HL-60 (cell line): ENCODE measurements at regions not wholly inside any gene's neighbourhood (a gene's known extent, or its start where the extent isn't known, plus 50 kb on each side); places are given as distances from the start of the nearest gene placed in this dataset.

Source experiments
- GABPA ChIP-seq: IDR thresholded peaks from 2 replicates; pipeline ENCODE4 v1.6.1; 2012; ENCODE audit warnings: low read depth
- POLR2AphosphoS5 ChIP-seq: IDR thresholded peaks from 2 replicates; pipeline ENCODE4 v1.6.1; 2012; ENCODE audit warnings: low read depth
- TF ChIP-seq, protein P1 (sequence below): IDR thresholded peaks from one replicate; pipeline ENCODE4 v1.5.1; 2011; ENCODE audit warnings: low read length, control low read depth, inconsistent platforms; ENCODE audit not compliant: insufficient read depth
- TF ChIP-seq, protein P2 (sequence below): IDR thresholded peaks from 2 replicates; pipeline ENCODE4 v1.6.1; 2012; ENCODE audit warnings: low read depth; ENCODE audit not compliant: insufficient replicate concordance

DNA sequence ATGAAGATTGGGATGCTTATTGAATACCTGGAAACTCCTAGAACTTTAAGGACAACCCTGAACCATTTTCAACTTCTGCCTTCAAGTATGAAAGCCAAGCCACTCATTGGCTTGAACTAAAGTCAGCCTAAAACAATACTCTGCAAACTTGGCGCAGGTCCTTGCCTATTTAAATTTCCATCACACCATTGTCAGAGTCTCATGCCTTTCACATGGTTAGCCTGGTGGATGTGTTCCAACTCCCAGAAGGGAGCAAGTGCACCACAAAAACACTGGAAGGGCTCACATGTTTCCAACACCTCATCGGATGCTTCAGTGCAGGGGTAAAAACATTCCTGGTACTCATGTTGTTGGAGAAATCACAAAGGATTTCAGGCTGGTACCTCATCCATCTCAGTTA is 511.6 kb upstream of the MDFIC2 start:
- TF ChIP-seq, protein P1, sequence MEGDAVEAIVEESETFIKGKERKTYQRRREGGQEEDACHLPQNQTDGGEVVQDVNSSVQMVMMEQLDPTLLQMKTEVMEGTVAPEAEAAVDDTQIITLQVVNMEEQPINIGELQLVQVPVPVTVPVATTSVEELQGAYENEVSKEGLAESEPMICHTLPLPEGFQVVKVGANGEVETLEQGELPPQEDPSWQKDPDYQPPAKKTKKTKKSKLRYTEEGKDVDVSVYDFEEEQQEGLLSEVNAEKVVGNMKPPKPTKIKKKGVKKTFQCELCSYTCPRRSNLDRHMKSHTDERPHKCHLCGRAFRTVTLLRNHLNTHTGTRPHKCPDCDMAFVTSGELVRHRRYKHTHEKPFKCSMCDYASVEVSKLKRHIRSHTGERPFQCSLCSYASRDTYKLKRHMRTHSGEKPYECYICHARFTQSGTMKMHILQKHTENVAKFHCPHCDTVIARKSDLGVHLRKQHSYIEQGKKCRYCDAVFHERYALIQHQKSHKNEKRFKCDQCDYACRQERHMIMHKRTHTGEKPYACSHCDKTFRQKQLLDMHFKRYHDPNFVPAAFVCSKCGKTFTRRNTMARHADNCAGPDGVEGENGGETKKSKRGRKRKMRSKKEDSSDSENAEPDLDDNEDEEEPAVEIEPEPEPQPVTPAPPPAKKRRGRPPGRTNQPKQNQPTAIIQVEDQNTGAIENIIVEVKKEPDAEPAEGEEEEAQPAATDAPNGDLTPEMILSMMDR = no peak
- TF ChIP-seq GABPA (no peak), POLR2AphosphoS5 (no peak)
- TF ChIP-seq, protein P2, sequence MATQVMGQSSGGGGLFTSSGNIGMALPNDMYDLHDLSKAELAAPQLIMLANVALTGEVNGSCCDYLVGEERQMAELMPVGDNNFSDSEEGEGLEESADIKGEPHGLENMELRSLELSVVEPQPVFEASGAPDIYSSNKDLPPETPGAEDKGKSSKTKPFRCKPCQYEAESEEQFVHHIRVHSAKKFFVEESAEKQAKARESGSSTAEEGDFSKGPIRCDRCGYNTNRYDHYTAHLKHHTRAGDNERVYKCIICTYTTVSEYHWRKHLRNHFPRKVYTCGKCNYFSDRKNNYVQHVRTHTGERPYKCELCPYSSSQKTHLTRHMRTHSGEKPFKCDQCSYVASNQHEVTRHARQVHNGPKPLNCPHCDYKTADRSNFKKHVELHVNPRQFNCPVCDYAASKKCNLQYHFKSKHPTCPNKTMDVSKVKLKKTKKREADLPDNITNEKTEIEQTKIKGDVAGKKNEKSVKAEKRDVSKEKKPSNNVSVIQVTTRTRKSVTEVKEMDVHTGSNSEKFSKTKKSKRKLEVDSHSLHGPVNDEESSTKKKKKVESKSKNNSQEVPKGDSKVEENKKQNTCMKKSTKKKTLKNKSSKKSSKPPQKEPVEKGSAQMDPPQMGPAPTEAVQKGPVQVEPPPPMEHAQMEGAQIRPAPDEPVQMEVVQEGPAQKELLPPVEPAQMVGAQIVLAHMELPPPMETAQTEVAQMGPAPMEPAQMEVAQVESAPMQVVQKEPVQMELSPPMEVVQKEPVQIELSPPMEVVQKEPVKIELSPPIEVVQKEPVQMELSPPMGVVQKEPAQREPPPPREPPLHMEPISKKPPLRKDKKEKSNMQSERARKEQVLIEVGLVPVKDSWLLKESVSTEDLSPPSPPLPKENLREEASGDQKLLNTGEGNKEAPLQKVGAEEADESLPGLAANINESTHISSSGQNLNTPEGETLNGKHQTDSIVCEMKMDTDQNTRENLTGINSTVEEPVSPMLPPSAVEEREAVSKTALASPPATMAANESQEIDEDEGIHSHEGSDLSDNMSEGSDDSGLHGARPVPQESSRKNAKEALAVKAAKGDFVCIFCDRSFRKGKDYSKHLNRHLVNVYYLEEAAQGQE = no peak
